Ishikawa (cell line): ENCODE measurements at regions not wholly inside any gene's neighbourhood (a gene's known extent, or its start where the extent isn't known, plus 50 kb on each side); places are given as distances from the start of the nearest gene placed in this dataset.

Source experiments
- CEBPB ChIP-seq: IDR thresholded peaks from 2 replicates; pipeline ENCODE4 v1.6.1; 2012
- CREB1 ChIP-seq: IDR thresholded peaks from 2 replicates; pipeline ENCODE4 v1.6.1; 2012; ENCODE audit warnings: low read depth
- EGR1 ChIP-seq: IDR thresholded peaks from 2 replicates; pipeline ENCODE4 v1.6.1; 2012
- EP300 ChIP-seq: IDR thresholded peaks from 2 replicates; pipeline ENCODE4 v1.6.1; 2012; ENCODE audit warnings: borderline replicate concordance
- FOXM1 ChIP-seq: IDR thresholded peaks from 2 replicates; pipeline ENCODE4 v1.6.1; 2012; ENCODE audit warnings: low read depth, borderline replicate concordance
- RAD21 ChIP-seq: IDR thresholded peaks from 2 replicates; pipeline ENCODE4 v1.6.1; 2012; ENCODE audit warnings: low read depth
- TAF1 ChIP-seq: IDR thresholded peaks from 2 replicates; pipeline ENCODE4 v1.6.1; 2012; ENCODE audit warnings: low read depth, mild to moderate bottlenecking
- TCF12 ChIP-seq: IDR thresholded peaks from 2 replicates; pipeline ENCODE4 v1.6.1; 2012; ENCODE audit warnings: low read depth
- TEAD4 ChIP-seq: IDR thresholded peaks from 2 replicates; pipeline ENCODE4 v1.6.1; 2012
- ZBTB7A ChIP-seq: IDR thresholded peaks from 2 replicates; pipeline ENCODE4 v1.6.1; 2012; ENCODE audit warnings: low read depth
- TF ChIP-seq, protein P1 (sequence below): IDR thresholded peaks from 2 replicates; pipeline ENCODE4 v1.6.1; 2012; ENCODE audit warnings: low read depth, mild to moderate bottlenecking
- TF ChIP-seq, protein P2 (sequence below): IDR thresholded peaks from 2 replicates; pipeline ENCODE4 v1.6.1; 2012
- TF ChIP-seq, protein P3 (sequence below): IDR thresholded peaks from 2 replicates; pipeline ENCODE4 v1.6.1; 2012

DNA sequence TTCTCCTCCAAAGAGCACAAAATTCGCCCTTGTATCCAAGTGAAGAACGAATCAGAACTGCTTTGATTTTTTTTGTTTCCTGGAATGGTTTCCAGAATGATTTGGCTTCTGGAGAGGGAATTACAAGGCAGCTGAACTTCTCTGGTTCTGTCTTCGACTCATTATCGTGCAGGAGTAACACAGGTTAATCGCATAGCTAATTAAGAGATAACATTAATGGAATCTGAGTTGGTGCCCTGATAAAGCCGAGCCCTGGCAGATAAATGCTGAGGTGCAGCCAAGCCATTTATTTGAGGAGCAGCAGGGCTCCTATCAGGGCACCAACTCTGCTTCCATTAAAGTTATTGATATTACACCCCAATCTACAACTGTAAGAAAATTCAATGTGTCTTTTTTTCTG lies 433.7 kb downstream of the ZNF521 start:
- TF ChIP-seq CREB1 (no peak), TCF12 (no peak), EP300 (no peak), ZBTB7A (no peak), CEBPB (no peak), RAD21 (no peak), TAF1 (no peak), FOXM1 (no peak), EGR1 (no peak), TEAD4 (no peak)
- TF ChIP-seq, protein P1, sequence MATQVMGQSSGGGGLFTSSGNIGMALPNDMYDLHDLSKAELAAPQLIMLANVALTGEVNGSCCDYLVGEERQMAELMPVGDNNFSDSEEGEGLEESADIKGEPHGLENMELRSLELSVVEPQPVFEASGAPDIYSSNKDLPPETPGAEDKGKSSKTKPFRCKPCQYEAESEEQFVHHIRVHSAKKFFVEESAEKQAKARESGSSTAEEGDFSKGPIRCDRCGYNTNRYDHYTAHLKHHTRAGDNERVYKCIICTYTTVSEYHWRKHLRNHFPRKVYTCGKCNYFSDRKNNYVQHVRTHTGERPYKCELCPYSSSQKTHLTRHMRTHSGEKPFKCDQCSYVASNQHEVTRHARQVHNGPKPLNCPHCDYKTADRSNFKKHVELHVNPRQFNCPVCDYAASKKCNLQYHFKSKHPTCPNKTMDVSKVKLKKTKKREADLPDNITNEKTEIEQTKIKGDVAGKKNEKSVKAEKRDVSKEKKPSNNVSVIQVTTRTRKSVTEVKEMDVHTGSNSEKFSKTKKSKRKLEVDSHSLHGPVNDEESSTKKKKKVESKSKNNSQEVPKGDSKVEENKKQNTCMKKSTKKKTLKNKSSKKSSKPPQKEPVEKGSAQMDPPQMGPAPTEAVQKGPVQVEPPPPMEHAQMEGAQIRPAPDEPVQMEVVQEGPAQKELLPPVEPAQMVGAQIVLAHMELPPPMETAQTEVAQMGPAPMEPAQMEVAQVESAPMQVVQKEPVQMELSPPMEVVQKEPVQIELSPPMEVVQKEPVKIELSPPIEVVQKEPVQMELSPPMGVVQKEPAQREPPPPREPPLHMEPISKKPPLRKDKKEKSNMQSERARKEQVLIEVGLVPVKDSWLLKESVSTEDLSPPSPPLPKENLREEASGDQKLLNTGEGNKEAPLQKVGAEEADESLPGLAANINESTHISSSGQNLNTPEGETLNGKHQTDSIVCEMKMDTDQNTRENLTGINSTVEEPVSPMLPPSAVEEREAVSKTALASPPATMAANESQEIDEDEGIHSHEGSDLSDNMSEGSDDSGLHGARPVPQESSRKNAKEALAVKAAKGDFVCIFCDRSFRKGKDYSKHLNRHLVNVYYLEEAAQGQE = no peak
- TF ChIP-seq, protein P2, sequence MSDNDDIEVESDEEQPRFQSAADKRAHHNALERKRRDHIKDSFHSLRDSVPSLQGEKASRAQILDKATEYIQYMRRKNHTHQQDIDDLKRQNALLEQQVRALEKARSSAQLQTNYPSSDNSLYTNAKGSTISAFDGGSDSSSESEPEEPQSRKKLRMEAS = no peak
- TF ChIP-seq, protein P3, sequence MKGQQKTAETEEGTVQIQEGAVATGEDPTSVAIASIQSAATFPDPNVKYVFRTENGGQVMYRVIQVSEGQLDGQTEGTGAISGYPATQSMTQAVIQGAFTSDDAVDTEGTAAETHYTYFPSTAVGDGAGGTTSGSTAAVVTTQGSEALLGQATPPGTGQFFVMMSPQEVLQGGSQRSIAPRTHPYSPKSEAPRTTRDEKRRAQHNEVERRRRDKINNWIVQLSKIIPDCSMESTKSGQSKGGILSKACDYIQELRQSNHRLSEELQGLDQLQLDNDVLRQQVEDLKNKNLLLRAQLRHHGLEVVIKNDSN = no peak
